GM12872 (cell line): ENCODE measurements at regions not wholly inside any gene's neighbourhood (a gene's known extent, or its start where the extent isn't known, plus 50 kb on each side); places are given as distances from the start of the nearest gene placed in this dataset.

Source experiments
- TF ChIP-seq, protein P1 (sequence below): IDR thresholded peaks from 3 replicates; pipeline ENCODE4 v1.5.1; 2011; ENCODE audit warnings: low read depth, mild to moderate bottlenecking, low read length, moderate library complexity; ENCODE audit not compliant: insufficient read depth

DNA sequence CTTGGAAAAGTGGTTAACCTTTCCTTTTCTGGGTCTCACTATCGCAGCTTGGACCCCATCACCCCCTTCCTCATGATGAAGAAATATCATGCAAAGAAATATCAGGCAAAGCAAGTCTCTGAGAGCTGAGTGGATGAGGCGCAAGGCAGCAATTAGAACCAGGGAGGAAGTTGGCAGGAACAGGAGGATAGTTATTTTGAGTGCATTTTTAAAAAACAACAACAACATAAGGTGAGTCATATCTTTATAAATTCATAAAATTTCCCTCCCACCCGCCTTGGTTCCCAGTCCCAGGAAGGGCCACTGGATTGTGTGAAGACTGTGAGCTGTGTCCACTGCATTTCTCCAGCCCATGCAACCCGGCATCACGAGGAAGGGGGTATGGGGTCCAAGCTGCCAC is 316.9 kb upstream of the TLE3 start:
- TF ChIP-seq, protein P1, sequence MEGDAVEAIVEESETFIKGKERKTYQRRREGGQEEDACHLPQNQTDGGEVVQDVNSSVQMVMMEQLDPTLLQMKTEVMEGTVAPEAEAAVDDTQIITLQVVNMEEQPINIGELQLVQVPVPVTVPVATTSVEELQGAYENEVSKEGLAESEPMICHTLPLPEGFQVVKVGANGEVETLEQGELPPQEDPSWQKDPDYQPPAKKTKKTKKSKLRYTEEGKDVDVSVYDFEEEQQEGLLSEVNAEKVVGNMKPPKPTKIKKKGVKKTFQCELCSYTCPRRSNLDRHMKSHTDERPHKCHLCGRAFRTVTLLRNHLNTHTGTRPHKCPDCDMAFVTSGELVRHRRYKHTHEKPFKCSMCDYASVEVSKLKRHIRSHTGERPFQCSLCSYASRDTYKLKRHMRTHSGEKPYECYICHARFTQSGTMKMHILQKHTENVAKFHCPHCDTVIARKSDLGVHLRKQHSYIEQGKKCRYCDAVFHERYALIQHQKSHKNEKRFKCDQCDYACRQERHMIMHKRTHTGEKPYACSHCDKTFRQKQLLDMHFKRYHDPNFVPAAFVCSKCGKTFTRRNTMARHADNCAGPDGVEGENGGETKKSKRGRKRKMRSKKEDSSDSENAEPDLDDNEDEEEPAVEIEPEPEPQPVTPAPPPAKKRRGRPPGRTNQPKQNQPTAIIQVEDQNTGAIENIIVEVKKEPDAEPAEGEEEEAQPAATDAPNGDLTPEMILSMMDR: no peak

DNA sequence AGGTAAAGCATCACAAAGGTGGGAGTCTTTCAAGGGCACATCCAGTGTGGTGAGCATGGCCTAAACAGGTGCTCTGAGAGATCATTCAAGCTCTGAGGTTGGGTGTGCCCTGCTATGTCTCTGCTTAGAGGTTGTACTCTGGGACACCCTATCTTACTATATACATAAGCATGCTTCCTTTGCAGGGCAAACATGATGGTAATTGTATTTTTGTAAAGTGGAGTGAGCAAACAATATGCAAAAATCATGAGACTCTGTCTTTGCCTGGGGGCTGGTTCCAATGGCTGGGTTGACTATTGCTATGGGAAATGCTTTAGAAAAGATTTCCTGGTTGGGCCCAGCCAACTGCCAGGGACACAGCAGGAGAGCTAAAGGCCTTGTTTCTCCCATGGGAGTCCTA is 315.1 kb upstream of the TLE3 start:
- TF ChIP-seq, protein P1: no peak

DNA sequence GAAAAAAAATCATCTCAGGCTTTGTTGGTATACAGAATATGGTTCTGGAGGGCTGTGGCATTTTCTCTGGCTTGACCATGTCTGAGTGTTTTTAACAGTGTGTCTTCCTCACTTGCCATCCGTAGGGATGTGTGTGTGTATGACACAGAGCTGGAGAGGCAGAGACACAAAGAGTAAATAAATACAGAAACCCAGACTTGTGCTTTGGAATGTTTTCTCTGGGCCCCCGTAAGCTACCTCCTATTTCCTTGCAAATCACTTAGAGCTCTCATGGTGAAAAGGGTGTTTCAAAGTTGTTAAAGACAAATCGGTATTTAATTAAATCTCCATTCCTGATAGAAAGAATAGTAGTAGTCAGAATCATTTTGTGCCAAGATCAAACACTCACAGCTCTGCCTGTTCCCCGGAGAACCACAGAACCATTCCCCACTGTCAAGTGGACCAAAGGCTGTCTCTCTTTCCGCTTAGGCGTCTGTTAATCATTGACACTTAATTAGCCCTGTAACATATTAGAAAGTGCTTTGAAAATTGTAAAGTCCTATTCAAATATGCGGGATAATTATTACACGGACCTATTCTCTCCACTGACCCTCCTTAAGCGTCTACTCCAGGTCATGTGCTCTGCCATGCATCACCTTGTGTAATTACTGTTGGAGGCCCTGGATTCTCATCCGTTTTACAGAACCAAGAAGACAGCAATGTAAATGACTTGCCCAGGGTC is 313.6 kb upstream of the TLE3 start:
- TF ChIP-seq, protein P1: no peak

DNA sequence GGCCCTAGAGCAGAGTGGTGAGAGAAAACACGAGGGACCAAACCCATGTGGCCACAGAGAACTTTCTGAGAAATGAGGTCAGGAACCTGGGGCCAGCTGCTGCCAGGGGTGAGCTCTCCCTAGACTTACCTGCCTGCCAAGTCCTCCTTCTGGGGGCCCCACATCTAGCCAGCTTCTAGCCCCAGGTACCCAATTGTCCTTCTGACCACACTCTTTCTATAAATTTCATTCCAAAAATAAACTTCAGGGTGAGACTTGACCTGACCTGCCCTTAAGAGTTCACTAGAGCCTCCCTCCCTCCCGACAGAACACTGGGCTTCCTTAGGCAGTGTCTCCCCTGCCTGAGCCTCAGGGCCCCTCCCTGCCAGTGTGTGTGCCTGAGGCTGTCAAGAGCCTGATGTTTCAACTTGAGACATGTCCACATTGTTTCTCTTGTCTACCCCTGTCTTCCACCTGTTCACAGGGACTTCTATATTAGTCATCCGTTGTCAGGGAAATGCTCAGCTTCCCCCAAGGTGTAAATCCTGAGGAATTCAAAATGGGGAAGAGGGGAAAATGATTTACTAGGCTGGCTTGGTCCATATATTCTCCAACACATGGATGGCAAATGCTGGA is 312.8 kb upstream of the TLE3 start:
- TF ChIP-seq, protein P1: no peak

DNA sequence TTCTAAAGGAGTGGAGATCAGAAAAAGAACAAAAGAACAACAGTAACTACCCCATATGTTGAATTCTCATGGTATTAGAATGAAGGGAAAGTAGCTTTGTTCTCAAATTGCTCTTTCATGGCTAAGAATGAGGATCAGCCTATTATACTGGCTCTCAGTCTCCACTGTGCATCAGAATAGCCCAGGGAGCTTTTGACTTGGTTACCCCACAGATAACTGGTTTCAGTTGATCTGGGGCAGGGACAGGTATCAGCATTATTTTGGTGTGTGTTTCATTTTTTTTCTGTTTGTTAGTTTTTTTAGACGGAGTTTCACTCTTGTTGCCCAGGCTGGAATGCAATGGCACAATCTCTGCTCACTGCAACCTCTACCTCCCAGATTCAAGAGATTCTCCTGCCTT is 311.7 kb upstream of the TLE3 start:
- TF ChIP-seq, protein P1: no peak

DNA sequence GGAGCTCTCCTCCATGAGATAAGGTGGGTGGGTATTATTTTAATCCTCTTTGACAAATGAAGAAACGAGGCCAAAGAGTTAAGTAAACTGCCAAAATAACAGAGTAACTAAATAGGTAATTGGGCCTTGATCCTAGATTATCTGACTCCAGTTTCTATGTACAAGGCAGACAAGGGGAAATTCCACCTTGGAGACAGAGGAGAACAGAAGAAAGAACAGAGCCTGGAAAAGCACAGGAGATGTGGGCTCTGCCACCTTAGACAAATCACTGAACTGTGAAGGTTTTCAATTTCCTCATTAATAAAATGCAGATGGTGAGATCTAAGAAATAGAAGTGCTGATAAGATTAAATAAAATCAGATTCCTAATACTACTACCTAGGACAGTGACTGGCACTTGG is 310.2 kb upstream of the TLE3 start:
- TF ChIP-seq, protein P1: no peak

DNA sequence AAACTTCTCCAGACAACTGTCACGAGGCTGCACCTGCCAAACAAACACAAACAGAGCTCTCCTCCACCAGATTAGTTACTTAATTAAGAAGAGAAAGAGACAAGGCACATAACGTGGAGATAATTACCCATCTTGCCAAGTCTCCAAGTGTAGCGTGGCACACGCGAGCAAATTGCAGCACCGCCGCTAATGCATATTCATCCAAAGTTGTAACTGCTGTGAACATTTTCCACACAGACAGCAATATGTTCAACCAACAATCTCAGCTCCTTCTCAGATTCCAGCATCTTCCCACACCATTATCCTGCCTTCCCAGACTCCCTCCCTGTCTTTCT is 309.6 kb upstream of the TLE3 start:
- TF ChIP-seq, protein P1: no peak
